PC-3 (cell line): ENCODE measurements at regions not wholly inside any gene's neighbourhood (a gene's known extent, or its start where the extent isn't known, plus 50 kb on each side); places are given as distances from the start of the nearest gene placed in this dataset.

Experiments used
- CTCF ChIP-seq: fragments of 300-600 bp; sonication (generic); conservative IDR thresholded peaks from 2 replicates; pipeline ENCODE4 v1.5.1; 2017; ENCODE audit warnings: antibody characterized with exemption, low read depth, mild to moderate bottlenecking, low read length
- EZH2phosphoT487 ChIP-seq: fragments of 300-600 bp; sonication (generic); IDR thresholded peaks from 2 replicates; pipeline ENCODE4 v1.6.1; 2018; ENCODE audit warnings: mild to moderate bottlenecking, antibody characterized with exemption, low read length, borderline replicate concordance

- TF ChIP-seq CTCF (no peak), EZH2phosphoT487 (no peak)
Measured at GRCh38 chr14:86626530-86626929, 1096.6 kb downstream of the FLRT2 start.
